OCI-LY1 (cell line): ENCODE measurements at regions not wholly inside any gene's neighbourhood (a gene's known extent, or its start where the extent isn't known, plus 50 kb on each side); places are given as distances from the start of the nearest gene placed in this dataset.

Experiments used
- CTCF ChIP-seq: fragments of 200-600 bp; sonication (generic), shearing (Covaris generic); IDR thresholded peaks from 2 replicates; pipeline ENCODE4 v1.5.1; 2017; ENCODE audit warnings: mild to moderate bottlenecking, antibody characterized with exemption, low read length, moderate library complexity, mixed read lengths
- EZH2 ChIP-seq: fragments of 200-600 bp; sonication (generic), shearing (Covaris generic); IDR thresholded peaks from 2 replicates; pipeline ENCODE4 v1.8.0; 2017; ENCODE audit warnings: borderline replicate concordance, mixed run types, mild to moderate bottlenecking, antibody characterized with exemption, low read length, moderate library complexity, mixed read lengths

- TF ChIP-seq CTCF: no peak
- no peak for TF ChIP-seq EZH2
Observed at GRCh38 chr13:79825959-79826358, 345.0 kb downstream of the NDFIP2 start.
